H9 (cell line): ENCODE measurements at regions not wholly inside any gene's neighbourhood (a gene's known extent, or its start where the extent isn't known, plus 50 kb on each side); places are given as distances from the start of the nearest gene placed in this dataset.

ENCODE experiments used
- DNase-seq: peaks from one replicate; pipeline ENCODE4 v3.0.0-alpha.2; 2017
- H2AFZ ChIP-seq: one replicate; pipeline ENCODE4 v1.6.1; 2013; ENCODE audit warnings: mild to moderate bottlenecking, low read length, control low read depth, moderate library complexity
- H2AK5ac ChIP-seq: 2 replicates; pipeline ENCODE4 v1.6.1; 2013; ENCODE audit warnings: low read length, control low read depth, mixed read lengths; ENCODE audit not compliant: insufficient read length
- H2BK120ac ChIP-seq: one replicate; pipeline ENCODE4 v1.6.1; 2013; ENCODE audit warnings: low read depth, mild to moderate bottlenecking, low read length, control low read depth, inconsistent platforms; ENCODE audit not compliant: poor library complexity, severe bottlenecking
- H2BK12ac ChIP-seq: 2 replicates; pipeline ENCODE4 v1.6.1; 2013; ENCODE audit warnings: low read length, control low read depth, mixed read lengths, low read depth; ENCODE audit not compliant: insufficient read length
- H2BK15ac ChIP-seq: 2 replicates; pipeline ENCODE4 v1.6.1; 2013; ENCODE audit warnings: low read depth, low read length, control low read depth
- H2BK20ac ChIP-seq: one replicate; pipeline ENCODE4 v1.6.1; 2013; ENCODE audit warnings: low read depth, mild to moderate bottlenecking, low read length, control low read depth, inconsistent platforms; ENCODE audit not compliant: poor library complexity, severe bottlenecking
- H2BK5ac ChIP-seq: 2 replicates; pipeline ENCODE4 v1.6.1; 2013; ENCODE audit warnings: low read length, control low read depth, mixed read lengths; ENCODE audit not compliant: insufficient read length
- H3K14ac ChIP-seq: 2 replicates; pipeline ENCODE4 v1.6.1; 2013; ENCODE audit warnings: low read length, control low read depth; ENCODE audit not compliant: insufficient read depth
- H3K18ac ChIP-seq: 2 replicates; pipeline ENCODE4 v1.6.1; 2013; ENCODE audit warnings: low read depth, mild to moderate bottlenecking, mixed read lengths, low read length, control low read depth; ENCODE audit not compliant: insufficient read length
- H3K23ac ChIP-seq: 2 replicates; pipeline ENCODE4 v1.6.1; 2013; ENCODE audit warnings: low read length, control low read depth, mixed read lengths, low read depth; ENCODE audit not compliant: insufficient read length
- H3K23me2 ChIP-seq: 2 replicates; pipeline ENCODE4 v1.6.1; 2013; ENCODE audit warnings: low read depth, mild to moderate bottlenecking, mixed read lengths, low read length, control low read depth; ENCODE audit not compliant: insufficient read length, poor library complexity, severe bottlenecking
- H3K27ac ChIP-seq: 2 replicates; pipeline ENCODE4 v1.5.1; 2013; ENCODE audit warnings: low read length, control low read depth, mixed read lengths, low read depth; ENCODE audit not compliant: insufficient read length
- H3K27me3 ChIP-seq: 2 replicates; pipeline ENCODE4 v1.6.1; 2013; ENCODE audit warnings: low read length, control low read depth, inconsistent platforms; ENCODE audit not compliant: insufficient read depth
- H3K4ac ChIP-seq: 2 replicates; pipeline ENCODE4 v1.6.1; 2013; ENCODE audit warnings: low read depth, mild to moderate bottlenecking, control low read depth, inconsistent platforms, low read length, moderate library complexity
- H3K4me1 ChIP-seq: 2 replicates; pipeline ENCODE4 v1.6.1; 2013; ENCODE audit warnings: low read length, control low read depth, inconsistent platforms; ENCODE audit not compliant: insufficient read depth
- H3K4me2 ChIP-seq: 2 replicates; pipeline ENCODE4 v1.6.1; 2013; ENCODE audit warnings: low read length, control low read depth, mixed read lengths; ENCODE audit not compliant: insufficient read length, insufficient read depth
- H3K56ac ChIP-seq: 2 replicates; pipeline ENCODE4 v1.6.1; 2013; ENCODE audit warnings: low read depth, mild to moderate bottlenecking, mixed read lengths, low read length, control low read depth; ENCODE audit not compliant: insufficient read length
- H3K79me1 ChIP-seq: 2 replicates; pipeline ENCODE4 v1.6.1; 2013; ENCODE audit warnings: low read depth, mild to moderate bottlenecking, moderate library complexity, low read length, control low read depth, inconsistent platforms; ENCODE audit not compliant: insufficient read depth, poor library complexity, severe bottlenecking
- H3K79me2 ChIP-seq: 2 replicates; pipeline ENCODE4 v1.6.1; 2013; ENCODE audit warnings: low read length, control low read depth, inconsistent platforms; ENCODE audit not compliant: insufficient read depth
- H3K9ac ChIP-seq: 2 replicates; pipeline ENCODE4 v1.6.1; 2013; ENCODE audit warnings: low read length, control low read depth, mixed read lengths; ENCODE audit not compliant: insufficient read length; ENCODE audit errors: extremely low read depth
- H3K9me3 ChIP-seq: one replicate; pipeline ENCODE4 v1.6.1; 2013; ENCODE audit warnings: low read depth, low read length, inconsistent platforms; ENCODE audit not compliant: control insufficient read depth
- H3T11ph ChIP-seq: one replicate; pipeline ENCODE4 v1.6.1; 2013; ENCODE audit warnings: mild to moderate bottlenecking, low read length, control low read depth, inconsistent platforms
- H4K20me1 ChIP-seq: one replicate; pipeline ENCODE4 v1.6.1; 2013; ENCODE audit not compliant: control insufficient read depth, insufficient read length, insufficient read depth
- H4K5ac ChIP-seq: 2 replicates; pipeline ENCODE4 v1.6.1; 2013; ENCODE audit warnings: low read depth, mild to moderate bottlenecking, mixed read lengths, low read length, control low read depth; ENCODE audit not compliant: insufficient read length
- H4K8ac ChIP-seq: replicated peaks from 2 replicates; pipeline ENCODE4 v1.6.1; 2013; ENCODE audit warnings: low read length, control low read depth, mixed read lengths, low read depth; ENCODE audit not compliant: insufficient read length
- H4K91ac ChIP-seq: 2 replicates; pipeline ENCODE4 v1.6.1; 2013; ENCODE audit warnings: low read depth, mild to moderate bottlenecking, moderate library complexity, mixed read lengths, low read length, control low read depth; ENCODE audit not compliant: insufficient read length
- H3K27ac Mint-ChIP-seq, 3 experiments: 2 replicates in 2 of 3; 3 replicates in 1 of 3; pipeline ENCODE4 v1.8.0; 2020 to 2021; ENCODE audit warnings: mixed read lengths in 3 of 3, mild to moderate bottlenecking in 1 of 3, moderate library complexity in 1 of 3
- H3K27me3 Mint-ChIP-seq: 2 replicates; pipeline ENCODE4 v1.8.0; 2021; ENCODE audit warnings: low read depth, mild to moderate bottlenecking, moderate library complexity, mixed read lengths
- H3K36me3 Mint-ChIP-seq, 3 experiments: 2 replicates in 2 of 3; 3 replicates in 1 of 3; pipeline ENCODE4 v1.8.0; 2020 to 2021; ENCODE audit warnings: low read depth in 3 of 3, mixed read lengths in 3 of 3; ENCODE audit not compliant: insufficient read depth in 1 of 3
- H3K4me1 Mint-ChIP-seq, 2 experiments: 2 replicates each; pipeline ENCODE4 v1.8.0; 2020; ENCODE audit warnings: mixed read lengths in 2 of 2
- H3K4me3 Mint-ChIP-seq, 2 experiments: 2 replicates in 1 of 2; 3 replicates in 1 of 2; pipeline ENCODE4 v1.8.0; 2020 to 2021; ENCODE audit warnings: mild to moderate bottlenecking in 2 of 2, mixed read lengths in 2 of 2, moderate library complexity in 1 of 2
- H3K9me3 Mint-ChIP-seq, 2 experiments: 2 replicates in 1 of 2; 3 replicates in 1 of 2; pipeline ENCODE4 v1.8.0; 2020; ENCODE audit warnings: mild to moderate bottlenecking in 2 of 2, mixed read lengths in 2 of 2, moderate library complexity in 1 of 2
- WGBS: extraction: QIAGEN DNeasy Blood & Tissue Kit; methylation state at CpG from one replicate; pipeline ENCODE4 v1.1.7; 2013; ENCODE audit warnings: missing lambda C conversion rate, low lambda C conversion rate, mixed read lengths; ENCODE audit not compliant: insufficient read length; ENCODE audit errors: extremely low coverage; 5-methylcytosine and 5-hydroxymethylcytosine counted together
- TF ChIP-seq, protein P1 (sequence below): fragments of 200-600 bp; sonication (generic); conservative IDR thresholded peaks from 3 replicates; pipeline ENCODE4 v1.8.0; 2021; ENCODE audit warnings: antibody characterized with exemption, mild to moderate bottlenecking

DNA sequence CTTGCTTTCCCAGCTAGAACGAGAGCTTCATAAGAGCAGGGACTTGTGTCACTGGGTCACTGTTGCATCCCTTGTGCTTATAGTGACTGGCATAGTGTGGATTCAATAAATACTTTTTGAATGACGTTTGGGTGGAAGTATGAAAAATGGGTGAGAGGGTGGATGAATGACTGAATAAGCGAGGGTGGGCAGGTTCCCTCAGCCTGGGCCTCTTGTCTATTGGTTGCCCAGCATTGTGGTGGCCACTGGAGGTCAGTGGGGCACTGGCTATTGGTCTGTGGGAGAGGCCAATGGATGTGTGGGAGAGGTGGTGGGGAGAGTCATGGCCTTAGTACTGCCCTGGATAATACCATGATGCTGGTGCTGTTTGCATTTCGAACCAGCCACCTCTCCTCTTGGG is 93.8 kb upstream of the SKOR2 start:
- no peaks in the 10 kb centered on the region for H3K27me3 Mint-ChIP-seq
- TF ChIP-seq, protein P1, sequence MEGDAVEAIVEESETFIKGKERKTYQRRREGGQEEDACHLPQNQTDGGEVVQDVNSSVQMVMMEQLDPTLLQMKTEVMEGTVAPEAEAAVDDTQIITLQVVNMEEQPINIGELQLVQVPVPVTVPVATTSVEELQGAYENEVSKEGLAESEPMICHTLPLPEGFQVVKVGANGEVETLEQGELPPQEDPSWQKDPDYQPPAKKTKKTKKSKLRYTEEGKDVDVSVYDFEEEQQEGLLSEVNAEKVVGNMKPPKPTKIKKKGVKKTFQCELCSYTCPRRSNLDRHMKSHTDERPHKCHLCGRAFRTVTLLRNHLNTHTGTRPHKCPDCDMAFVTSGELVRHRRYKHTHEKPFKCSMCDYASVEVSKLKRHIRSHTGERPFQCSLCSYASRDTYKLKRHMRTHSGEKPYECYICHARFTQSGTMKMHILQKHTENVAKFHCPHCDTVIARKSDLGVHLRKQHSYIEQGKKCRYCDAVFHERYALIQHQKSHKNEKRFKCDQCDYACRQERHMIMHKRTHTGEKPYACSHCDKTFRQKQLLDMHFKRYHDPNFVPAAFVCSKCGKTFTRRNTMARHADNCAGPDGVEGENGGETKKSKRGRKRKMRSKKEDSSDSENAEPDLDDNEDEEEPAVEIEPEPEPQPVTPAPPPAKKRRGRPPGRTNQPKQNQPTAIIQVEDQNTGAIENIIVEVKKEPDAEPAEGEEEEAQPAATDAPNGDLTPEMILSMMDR = no peak
- H4K20me1 ChIP-seq = no peaks in the 10 kb centered on the region

More for the DNA sequence above, 93.8 kb upstream of the SKOR2 start:
- no peak overlapping the region for H3K4ac ChIP-seq
- Mint-ChIP-seq H3K27ac (no peak overlapping the region), H3K9me3 (no peaks in the 10 kb centered on the region; a peak in 1 of 5 replicates), H3K4me3 (no peak overlapping the region), H3K36me3 (no peaks in the 10 kb centered on the region), H3K4me1 (no peaks in the 10 kb centered on the region)
- H3K79me1 ChIP-seq = no peaks in the 10 kb centered on the region
- no peak for DNase-seq
- H4K8ac ChIP-seq = no peak overlapping the region
- no peaks in the 10 kb centered on the region; the same call in 1 of the 2 replicates for H3K4me1 ChIP-seq
- H3K23ac ChIP-seq = no peak overlapping the region
- H3K14ac ChIP-seq = no peak overlapping the region
- no peak overlapping the region for H2BK20ac ChIP-seq
- H3K4me2 ChIP-seq = no peak overlapping the region
- H3T11ph ChIP-seq = no peak overlapping the region
- no peak overlapping the region for H2BK15ac ChIP-seq
- H2AFZ ChIP-seq = no peak overlapping the region
- WGBS = 100% methylated on average over 1 of the region's 4 CpGs
- H3K18ac ChIP-seq = no peak overlapping the region
- no peak overlapping the region for H3K56ac ChIP-seq
- no peaks in the 10 kb centered on the region for H3K27me3 ChIP-seq
- no peak overlapping the region for H4K91ac ChIP-seq
- no peak overlapping the region for H2BK120ac ChIP-seq
- no peak overlapping the region for H3K9ac ChIP-seq
- H3K9me3 ChIP-seq = no peaks in the 10 kb centered on the region
- H2BK5ac ChIP-seq = no peak overlapping the region
- H3K27ac ChIP-seq = no peak overlapping the region
- H3K79me2 ChIP-seq = no peaks in the 10 kb centered on the region; the same call in 1 of the 2 replicates
- no peak overlapping the region for H4K5ac ChIP-seq
- no peak overlapping the region for H2AK5ac ChIP-seq
- H3K23me2 ChIP-seq = no peaks in the 10 kb centered on the region
- H2BK12ac ChIP-seq = no peak overlapping the region
